GM18870 (cell line): ENCODE measurements at regions not wholly inside any gene's neighbourhood (a gene's known extent, or its start where the extent isn't known, plus 50 kb on each side); places are given as distances from the start of the nearest gene placed in this dataset.
"Not testable (repeated sequence)": the region's sequence is repeated elsewhere in the genome, so short reads cannot be mapped to it uniquely, and the experiment has no call there.

ENCODE experiments used
- ATAC-seq: cut with Tn5 transposase; IDR thresholded peaks from one replicate; pipeline ENCODE4 v1.9.1; 2021; ENCODE audit warnings: moderate library complexity; ENCODE audit not compliant: unreplicated experiment

DNA sequence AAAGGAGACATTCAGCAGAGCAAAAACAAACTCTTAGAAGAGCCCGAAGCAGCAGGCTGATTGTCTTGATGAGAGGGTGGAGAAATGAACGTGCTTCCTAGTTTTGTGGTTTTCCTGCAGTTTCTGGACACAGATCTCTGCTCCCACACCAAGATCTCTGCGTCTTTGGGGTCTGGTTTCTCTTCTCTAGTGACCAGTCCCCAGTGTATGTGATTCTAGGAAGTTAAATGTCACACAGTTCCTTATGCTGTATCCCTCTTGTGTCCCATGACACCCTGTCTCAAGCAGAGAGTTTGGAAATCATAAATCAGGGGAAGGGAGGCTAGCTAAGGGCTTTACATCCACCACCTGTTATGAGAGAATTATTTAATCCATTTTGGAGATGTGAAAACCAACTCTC, 55.4 kb upstream of the KLF14 start:
- ATAC-seq, result no peak

DNA sequence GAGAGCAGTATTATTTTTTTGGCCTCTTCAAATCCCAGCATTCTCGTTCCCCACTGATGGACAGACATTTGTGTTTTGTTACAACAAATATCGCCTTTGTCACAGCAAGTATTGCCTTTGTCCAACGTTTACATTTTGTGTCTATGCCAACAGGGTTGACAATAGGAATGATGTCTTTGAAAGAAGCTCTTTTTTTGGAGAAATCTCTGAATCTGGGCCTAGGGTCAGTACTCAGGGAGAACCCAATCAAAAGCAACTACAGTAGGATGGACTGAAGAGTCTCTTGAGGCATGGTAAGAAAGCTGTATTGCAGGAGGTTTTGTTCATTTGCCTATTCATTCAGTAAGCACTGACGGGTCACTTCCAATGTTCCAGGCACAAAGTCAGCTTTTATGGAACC, 57.7 kb upstream of the KLF14 start:
- ATAC-seq, result no peak

DNA sequence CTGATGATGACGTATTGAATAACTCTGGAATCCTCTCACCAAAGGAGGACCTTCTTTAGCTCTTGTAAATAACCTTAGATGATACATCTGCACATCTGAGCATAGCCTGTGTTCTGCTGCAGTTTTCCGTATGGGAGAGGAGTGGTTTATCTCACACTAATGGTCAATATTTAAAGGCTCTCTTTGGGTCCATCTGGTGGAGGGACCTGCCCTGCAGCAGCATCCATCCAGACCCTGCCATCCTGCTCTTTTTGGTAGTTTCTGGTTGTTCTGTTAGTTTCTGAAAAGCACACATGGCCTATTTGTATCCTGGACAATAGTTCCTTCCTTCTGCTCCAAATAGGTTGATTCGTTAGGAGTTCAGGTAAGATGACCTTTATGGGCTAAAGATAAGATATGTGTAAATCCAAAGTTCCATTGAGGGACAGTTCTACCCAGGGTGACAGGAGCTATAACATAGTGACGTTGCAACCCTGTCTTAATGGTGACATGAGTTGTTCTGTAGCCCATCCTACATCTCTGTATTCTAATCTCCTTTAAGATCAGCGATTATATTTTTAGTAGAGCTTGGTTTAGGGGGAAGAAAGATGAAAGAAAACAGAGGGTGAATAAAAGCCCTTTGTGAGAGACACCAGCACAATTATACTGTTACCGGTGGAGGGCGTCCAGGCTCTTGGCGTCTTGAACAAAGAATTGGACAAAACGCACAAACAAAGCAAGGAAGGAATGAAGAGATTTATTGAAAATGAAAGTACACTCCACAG, 60.0 kb upstream of the KLF14 start:
- ATAC-seq, result no peak

DNA sequence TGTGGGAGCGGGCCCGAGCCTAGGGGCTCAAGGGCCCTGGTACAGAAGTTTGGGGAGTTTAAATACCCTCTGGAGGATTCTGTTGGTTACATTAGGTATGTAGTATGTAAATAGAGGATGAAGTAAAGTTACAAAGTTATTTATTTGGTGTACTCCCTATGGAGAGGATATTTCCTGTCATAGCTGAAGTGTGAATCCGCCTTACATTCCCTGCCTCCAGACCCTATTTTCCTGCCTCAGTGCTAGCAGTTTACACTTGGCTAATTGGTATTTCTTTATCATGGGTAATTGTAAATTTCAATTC, 60.6 kb upstream of the KLF14 start:
- no peak for ATAC-seq

GRCh38 chr7:130796425-130796824, 62.4 kb upstream of the KLF14 start:
- not testable (repeated sequence) for ATAC-seq

- ATAC-seq, result no peak
Measured at GRCh38 chr7:130803127-130803526, 69.1 kb upstream of the KLF14 start.

DNA sequence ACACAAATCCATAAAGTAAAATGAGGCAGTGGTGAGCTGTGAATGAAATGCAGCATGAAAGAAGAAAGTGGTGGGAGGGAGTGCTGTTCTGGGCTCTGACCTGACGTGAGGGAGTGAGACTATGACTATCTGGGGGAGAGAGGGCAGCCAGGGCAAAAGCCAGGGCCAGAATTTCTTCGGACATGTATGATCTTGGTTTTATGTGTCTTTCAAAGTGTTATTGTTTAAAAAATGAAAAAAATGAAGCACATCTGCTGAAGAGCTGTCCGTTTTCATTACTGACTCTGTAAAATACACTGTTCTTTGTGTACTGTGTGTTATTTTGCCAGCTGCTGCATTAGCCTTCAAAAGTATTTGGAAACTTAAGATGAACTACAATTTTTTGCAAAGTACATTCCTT, 70.2 kb upstream of the KLF14 start:
- ATAC-seq, result no peak

DNA sequence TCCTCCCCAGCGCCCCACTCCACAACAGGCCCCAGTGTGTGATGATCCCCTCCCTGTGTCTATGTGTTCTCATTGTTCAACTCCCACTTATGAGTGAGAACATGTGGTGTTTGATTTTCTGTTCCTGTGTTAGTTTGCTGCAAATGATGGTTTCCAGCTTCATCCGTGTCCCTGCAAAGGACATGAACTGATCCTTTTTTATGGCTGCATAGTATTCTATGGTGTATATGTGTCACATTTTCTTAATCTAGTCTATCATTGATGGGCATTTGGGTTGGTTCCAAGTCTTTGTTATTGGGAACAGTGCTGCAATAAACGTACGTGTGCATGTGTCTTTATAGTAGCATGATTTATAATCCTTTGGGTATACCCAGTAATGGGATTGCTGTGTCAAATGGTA, 78.8 kb upstream of the KLF14 start:
- not testable (repeated sequence) for ATAC-seq

GRCh38 chr7:130814778-130815335, 80.8 kb upstream of the KLF14 start:
- no peak for ATAC-seq

DNA sequence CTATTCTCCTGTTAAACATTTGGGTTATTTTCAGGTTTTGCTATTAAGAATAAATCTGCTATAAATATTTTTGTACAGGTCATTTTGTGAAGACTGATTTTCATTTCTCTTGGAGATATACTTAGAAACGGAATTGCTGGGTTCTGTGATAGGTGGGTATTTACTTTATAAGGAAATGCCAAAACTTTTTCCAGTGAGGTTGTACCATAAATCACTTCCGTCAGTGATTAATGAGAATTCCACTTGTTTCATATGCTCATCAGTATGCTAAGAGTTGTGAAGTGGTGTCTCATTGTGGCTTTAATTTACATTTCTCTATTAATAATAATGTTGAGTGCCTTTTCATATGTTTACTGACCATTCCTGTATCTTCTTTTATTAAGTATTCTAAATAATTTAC, 84.0 kb upstream of the KLF14 start:
- ATAC-seq, result no peak

DNA sequence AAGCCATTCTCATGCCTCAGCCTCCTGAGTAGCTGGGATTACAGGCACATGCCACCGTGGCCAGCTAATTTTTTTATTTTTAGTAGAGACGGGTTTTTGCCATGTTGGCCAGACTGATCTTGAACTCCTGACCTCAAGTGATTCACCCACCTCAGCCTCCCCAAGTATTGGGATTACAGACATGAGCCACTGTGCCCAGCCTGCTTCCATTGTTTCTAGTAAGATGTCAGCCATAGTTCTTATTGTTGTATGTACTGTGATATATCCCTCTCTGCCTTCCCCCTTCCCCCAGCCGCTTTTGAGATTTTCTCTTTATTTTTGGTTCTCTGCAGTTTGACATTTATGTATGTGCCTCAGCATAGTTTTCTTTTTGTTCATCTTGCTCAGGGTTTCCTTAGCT, 87.9 kb upstream of the KLF14 start:
- no peak for ATAC-seq

- no peak for ATAC-seq
Measured at GRCh38 chr7:130822642-130823041, 88.6 kb upstream of the KLF14 start.

GRCh38 chr7:130823060-130823459, 89.1 kb upstream of the KLF14 start:
- ATAC-seq, result no peak

- ATAC-seq, result no peak
Measured at GRCh38 chr7:130825819-130826218, 91.8 kb upstream of the KLF14 start.

GRCh38 chr7:130829415-130829814, 95.4 kb upstream of the KLF14 start:
- ATAC-seq, result no peak

DNA sequence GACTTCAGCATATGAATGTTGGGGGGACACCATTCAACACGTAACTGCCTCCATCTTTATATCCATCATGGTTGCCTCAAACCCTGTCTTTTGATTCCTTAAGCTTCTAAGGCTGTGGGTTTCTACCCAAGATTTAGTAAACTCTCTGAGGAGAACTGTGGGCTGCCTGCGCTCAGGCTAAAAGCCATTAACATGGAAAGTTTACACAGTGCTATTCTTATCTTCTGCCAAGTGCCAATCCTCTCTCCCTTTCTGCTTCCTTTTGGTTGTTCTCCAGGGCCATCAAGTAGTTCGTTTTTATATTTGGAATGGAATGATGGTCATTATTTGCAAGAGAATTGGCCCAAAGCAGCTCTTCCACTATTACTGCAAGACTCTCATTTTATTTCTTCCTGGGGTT, 97.3 kb upstream of the KLF14 start:
- ATAC-seq, result no peak

DNA sequence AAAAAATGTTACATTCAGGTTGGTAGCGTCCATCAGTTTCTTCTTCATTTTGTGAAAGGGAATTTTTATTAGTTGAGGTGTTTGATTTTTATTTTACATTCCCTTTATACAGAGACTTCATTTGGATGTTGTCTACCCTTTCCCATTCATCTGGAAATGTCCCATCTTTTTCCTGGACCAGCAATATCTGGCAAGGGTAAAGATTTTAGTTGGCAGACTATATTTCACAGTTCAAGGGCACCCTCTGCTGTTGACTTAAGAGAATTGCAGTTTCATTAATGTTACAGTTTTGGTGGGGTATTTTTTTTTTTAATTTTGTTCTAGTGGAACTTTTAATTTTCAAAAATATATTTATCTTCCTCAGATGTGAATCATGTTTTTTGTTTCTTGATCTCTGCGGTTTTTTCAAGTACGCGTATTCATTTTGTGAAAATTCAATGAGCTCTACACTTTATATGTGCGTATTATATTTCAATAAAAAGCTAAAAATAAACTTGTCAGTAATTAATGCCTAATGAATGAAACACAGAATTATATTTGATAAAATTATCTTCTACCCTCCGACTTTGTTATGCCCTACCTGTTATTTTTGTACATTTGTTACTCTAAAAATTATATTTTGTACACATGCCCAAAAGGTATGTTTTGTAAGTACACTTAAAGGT, 97.9 kb upstream of the KLF14 start:
- ATAC-seq, result no peak

DNA sequence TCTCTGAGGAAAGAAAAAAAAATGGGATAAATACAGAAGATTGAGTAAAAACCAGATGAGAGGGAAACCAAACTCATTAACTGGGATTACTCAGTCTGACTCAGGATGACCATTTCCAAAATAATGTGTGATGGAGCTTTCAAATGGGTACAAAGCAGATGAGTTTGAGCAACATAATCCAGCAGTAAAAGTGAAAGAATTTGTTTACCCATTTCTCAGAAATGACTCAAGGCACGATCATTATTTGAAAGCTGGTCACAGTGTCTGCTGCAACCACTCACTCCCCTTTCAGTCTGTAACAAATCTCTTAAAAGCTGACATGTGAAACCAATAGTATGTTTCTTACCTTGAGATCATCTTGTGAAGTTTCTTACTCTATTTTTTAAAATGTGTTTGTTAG, 104.7 kb upstream of the KLF14 start:
- ATAC-seq, result no peak

DNA sequence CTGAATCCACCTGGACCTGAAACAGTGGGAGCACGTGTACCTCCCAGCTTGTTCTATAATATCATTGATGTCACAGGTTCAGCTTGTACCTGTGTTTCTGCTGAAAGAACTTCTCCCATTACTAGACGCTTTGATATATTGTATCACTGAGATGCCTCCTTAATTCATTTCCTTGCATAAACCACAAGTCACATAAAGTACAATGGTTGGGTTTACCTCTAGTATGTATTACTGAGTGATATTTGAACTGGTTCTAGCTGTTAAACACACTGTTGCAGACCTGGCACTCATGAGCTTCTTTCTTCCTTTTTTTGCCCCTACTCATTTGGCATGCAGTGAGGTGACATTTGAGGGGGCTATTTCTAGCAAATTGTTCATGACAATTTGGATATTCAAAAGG, 106.6 kb upstream of the KLF14 start:
- no peak for ATAC-seq

- ATAC-seq, result no peak
Measured at GRCh38 chr7:130841416-130841815, 107.4 kb upstream of the KLF14 start.

DNA sequence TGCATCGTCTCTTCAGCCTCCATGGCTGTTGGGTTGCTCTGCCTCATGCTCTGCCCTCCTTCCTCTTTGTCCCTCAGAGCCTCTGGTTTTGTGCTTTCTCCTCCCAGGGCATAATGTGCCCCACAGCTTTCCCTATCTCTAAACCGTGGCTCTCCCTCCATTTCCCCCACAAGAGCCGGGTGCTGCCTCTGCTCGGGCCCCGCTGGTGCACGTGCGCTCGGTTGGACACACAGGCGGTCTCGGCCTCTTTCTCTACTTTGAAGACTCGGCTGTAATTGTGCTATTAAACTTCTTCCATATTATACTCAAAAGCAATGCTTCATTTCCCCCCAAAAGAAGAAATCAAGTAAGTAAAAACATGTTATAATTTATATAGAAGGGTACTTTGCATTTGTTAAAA, 109.7 kb upstream of the KLF14 start:
- no peak for ATAC-seq

- ATAC-seq, result no peak
Measured at GRCh38 chr7:130844811-130845580, 111.0 kb upstream of the KLF14 start.
